ENCODE measurements at regions not wholly inside any gene's neighbourhood (a gene's known extent, or its start where the extent isn't known, plus 50 kb on each side); places are given as distances from the start of the nearest gene placed in this dataset.

DNA sequence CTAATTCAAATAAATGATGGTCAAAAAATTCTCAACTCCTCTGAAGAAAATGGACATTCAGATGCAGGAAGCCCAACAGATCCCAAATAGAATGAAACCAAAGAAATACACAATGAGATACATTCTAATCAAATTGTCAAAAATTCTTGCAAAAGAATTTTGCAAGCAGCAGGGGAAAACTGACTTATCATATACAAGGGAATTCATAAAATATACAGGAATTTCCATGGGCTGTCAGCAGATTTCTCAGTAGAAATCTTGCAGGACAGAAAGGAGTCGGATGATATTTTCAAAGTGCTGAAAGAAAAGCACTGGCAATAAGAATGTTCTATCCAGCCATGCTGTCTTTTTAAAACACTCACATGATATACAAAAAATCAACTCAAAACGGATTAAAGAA lies 194.6 kb upstream of the ZC3H12C start:
- TF ChIP-seq TAF1 (IDR thresholded peaks at IDR 0.05; ENCODE audit: low read depth, low read length), result no peak
- no peak for TF ChIP-seq PAX5 (IDR thresholded peaks at IDR 0.05; ENCODE audit: insufficient read depth, low read length, severe bottlenecking)
- no peak for TF ChIP-seq POLR2A (IDR thresholded peaks at IDR 0.05; ENCODE audit: low read depth, low read length)
- TF ChIP-seq POLR2AphosphoS5 (IDR thresholded peaks at IDR 0.05; ENCODE audit: low read depth, low read length), result no peak
- no peak for TF ChIP-seq POU2F2 (IDR thresholded peaks at IDR 0.05; ENCODE audit: low read depth, low read length)
- no peak for TF ChIP-seq SPI1 (IDR thresholded peaks at IDR 0.05; ENCODE audit: low read depth, low read length)
- no peak for FAIRE-seq
- no peak for DNase-seq (ENCODE audit: insufficient read length, low spot score)

DNA sequence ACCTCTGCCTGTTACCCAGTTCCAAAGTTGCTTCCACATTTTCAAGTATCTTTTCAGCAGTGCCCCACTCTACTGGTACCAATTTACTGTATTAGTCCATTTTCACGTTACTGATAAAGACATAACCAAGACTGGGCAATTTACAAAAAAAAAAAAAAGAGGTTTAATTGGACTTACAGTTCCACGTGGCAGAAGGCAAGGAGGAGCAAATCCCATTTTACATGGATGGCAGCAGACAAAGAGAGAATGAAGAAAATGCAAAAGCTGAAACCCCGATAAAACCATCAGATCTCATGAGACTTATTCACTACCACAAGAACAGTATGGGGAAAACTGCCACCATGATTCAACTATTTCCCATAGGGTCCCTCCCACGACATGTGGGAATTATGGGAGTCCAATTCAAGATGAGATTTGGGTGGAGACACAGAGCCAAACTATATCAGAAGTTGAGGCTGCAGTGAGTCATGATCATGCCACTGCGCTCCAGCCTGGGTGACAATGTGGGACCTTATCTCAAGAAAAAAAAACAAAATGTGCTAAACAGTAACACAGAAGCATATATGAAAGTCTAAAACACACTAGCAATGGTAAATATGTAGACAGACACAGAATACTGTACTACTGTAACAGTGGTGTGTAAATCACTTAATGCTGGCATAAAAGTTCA lies 190.3 kb upstream of the ZC3H12C start:
- DNase-seq (ENCODE audit: insufficient read length, low spot score), result no peak
- TF ChIP-seq SPI1 (IDR thresholded peaks at IDR 0.05; ENCODE audit: low read depth, low read length), result no peak
- no peak for FAIRE-seq

DNA sequence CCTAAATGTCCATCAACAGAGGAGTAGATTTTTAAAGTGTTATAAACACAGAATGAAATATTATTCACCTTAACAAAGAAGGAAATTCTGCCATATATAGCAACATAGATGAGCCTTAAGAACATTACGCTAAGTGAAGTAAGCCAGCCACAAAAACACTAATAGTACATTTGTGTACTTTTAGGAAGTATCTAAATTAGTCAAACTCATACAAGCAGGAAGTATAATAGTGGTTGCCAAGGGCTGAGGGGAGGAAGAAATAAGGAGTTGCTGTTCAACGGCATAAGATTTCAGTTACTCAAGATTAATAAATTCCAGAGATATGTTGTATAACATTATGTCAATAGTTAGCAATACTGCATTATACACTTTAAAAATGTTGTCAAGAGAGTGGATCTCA lies 181.7 kb upstream of the ZC3H12C start:
- no peak for TF ChIP-seq POU2F2 (IDR thresholded peaks at IDR 0.05; ENCODE audit: low read depth, low read length)
- no peak for TF ChIP-seq PAX5 (IDR thresholded peaks at IDR 0.05; ENCODE audit: insufficient read depth, low read length, severe bottlenecking)
- no peak for TF ChIP-seq SPI1 (IDR thresholded peaks at IDR 0.05; ENCODE audit: low read depth, low read length)
- TF ChIP-seq POLR2AphosphoS5 (IDR thresholded peaks at IDR 0.05; ENCODE audit: low read depth, low read length), result no peak
- no peak for TF ChIP-seq TAF1 (IDR thresholded peaks at IDR 0.05; ENCODE audit: low read depth, low read length)
- no peak for TF ChIP-seq POLR2A (IDR thresholded peaks at IDR 0.05; ENCODE audit: low read depth, low read length)
- FAIRE-seq (no peak), DNase-seq (ENCODE audit: insufficient read length, low spot score) (no peak)

DNA sequence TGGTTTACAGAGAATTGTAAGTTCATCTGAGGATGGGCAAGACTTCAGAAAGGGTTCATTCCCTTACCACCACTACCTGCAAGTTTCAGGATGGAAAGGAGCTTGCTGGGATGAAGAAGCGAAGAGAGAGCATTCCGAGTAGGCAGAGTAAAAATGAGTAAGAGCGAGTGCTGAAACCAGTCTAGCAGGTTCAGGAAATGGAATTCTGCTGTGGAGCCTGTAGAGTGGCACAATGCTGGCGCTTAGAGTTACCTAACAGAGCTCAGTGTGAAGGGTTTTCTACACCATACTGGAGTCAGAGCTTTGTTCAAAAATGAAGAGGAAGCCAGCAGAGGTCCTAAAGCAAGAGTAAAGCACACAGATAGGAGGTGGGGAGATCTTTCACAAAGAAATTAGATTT lies 179.2 kb upstream of the ZC3H12C start:
- DNase-seq (ENCODE audit: insufficient read length, low spot score) (no peak), FAIRE-seq (no peak)

DNA sequence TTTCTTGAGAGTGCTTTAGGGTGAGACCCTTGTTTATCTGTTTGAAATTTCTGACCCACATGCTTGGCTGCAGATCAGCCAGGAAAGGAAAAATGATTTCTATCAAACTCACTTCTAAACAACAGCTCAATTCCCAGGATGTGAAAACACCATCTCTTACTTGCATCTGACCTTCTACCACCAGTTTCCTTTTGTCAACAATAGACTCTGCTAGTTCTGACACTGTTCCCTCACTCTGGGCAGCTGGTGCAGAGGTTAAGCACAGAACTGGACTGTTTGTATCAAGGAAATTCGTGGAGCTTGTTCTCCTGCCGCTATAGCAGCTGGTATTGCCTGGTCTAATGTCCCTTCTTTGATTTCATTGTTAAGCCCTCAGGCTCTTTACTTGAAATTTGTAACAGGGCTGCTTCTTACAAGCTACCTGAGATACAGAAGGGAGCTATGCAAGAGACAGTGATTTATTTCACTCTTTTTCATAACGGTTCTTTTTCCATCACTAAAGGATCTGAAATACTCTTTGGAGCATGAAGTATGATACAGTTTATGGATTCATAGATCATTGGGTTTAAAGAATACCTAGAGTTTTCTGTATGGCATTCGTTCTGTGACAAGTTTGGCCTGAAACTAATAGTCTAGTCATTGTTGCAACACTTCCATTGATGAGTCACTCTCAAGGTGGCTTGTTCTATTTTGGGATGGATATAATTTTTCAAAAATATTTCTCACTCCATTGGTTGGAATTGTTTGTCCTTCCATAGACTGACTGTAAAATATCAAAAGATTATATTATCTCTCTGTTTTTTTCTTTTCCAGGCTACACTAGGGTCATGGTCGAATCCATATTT lies 178.2 kb upstream of the ZC3H12C start:
- DNase-seq (ENCODE audit: insufficient read length, low spot score) (no peak), FAIRE-seq (no peak)
- TF ChIP-seq TAF1 (IDR thresholded peaks at IDR 0.05; ENCODE audit: low read depth, low read length) (no peak), PAX5 (IDR thresholded peaks at IDR 0.05; ENCODE audit: insufficient read depth, low read length, severe bottlenecking) (no peak), POU2F2 (IDR thresholded peaks at IDR 0.05; ENCODE audit: low read depth, low read length) (no peak), SPI1 (IDR thresholded peaks at IDR 0.05; ENCODE audit: low read depth, low read length) (no peak), POLR2AphosphoS5 (IDR thresholded peaks at IDR 0.05; ENCODE audit: low read depth, low read length) (no peak), POLR2A (IDR thresholded peaks at IDR 0.05; ENCODE audit: low read depth, low read length) (no peak)

More for the DNA sequence above, 179.2 kb upstream of the ZC3H12C start:
- TF ChIP-seq TAF1 (IDR thresholded peaks at IDR 0.05; ENCODE audit: low read depth, low read length) (no peak), POLR2AphosphoS5 (IDR thresholded peaks at IDR 0.05; ENCODE audit: low read depth, low read length) (no peak), POU2F2 (IDR thresholded peaks at IDR 0.05; ENCODE audit: low read depth, low read length) (no peak), PAX5 (IDR thresholded peaks at IDR 0.05; ENCODE audit: insufficient read depth, low read length, severe bottlenecking) (no peak), POLR2A (IDR thresholded peaks at IDR 0.05; ENCODE audit: low read depth, low read length) (no peak), SPI1 (IDR thresholded peaks at IDR 0.05; ENCODE audit: low read depth, low read length) (no peak)

DNA sequence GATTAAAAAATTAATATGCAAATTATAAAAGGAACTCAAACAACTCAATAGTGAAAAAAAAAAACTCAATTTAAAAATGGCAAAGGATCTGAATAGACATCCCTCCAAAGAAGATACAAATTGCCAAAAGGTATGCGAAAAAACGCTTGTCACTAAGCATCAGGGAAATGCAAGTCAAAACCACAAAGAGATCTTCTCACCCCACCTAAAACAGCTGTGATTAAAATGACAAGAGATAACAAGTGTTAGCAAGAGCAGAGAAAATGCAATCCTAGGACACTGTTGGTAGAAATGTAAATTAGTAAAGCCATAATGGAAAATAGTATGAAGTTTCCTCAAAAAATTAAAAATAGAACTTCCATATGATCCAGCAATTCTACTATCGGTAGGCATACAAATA lies 166.3 kb upstream of the ZC3H12C start:
- no peak for TF ChIP-seq SPI1 (IDR thresholded peaks at IDR 0.05; ENCODE audit: low read depth, low read length)
- TF ChIP-seq POLR2AphosphoS5 (IDR thresholded peaks at IDR 0.05; ENCODE audit: low read depth, low read length), result no peak
- TF ChIP-seq POLR2A (IDR thresholded peaks at IDR 0.05; ENCODE audit: low read depth, low read length), result no peak
- no peak for TF ChIP-seq POU2F2 (IDR thresholded peaks at IDR 0.05; ENCODE audit: low read depth, low read length)
- TF ChIP-seq PAX5 (IDR thresholded peaks at IDR 0.05; ENCODE audit: insufficient read depth, low read length, severe bottlenecking), result no peak
- no peak for TF ChIP-seq TAF1 (IDR thresholded peaks at IDR 0.05; ENCODE audit: low read depth, low read length)
- FAIRE-seq (no peak), DNase-seq (ENCODE audit: insufficient read length, low spot score) (no peak)

DNA sequence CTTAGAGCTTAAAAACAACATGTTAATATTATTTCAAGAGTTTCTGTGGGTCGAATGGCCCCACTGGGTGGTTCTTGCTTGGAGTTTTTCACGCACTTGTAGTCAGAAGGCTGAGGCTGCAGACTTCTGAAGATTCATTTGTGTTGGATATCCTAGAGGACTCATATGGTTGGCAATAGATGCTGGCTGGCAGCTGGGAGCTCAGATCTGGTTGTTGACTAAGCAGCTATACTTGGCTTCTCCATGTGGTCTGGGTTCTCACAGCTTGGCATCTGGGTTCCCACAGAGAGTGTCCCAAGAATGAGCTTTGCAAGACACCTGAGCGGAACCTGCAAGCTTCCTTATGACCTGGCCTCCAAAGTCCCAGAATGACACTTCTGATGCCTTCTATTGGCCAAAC lies 163.9 kb upstream of the ZC3H12C start:
- no peak for TF ChIP-seq POLR2AphosphoS5 (IDR thresholded peaks at IDR 0.05; ENCODE audit: low read depth, low read length)
- TF ChIP-seq TAF1 (IDR thresholded peaks at IDR 0.05; ENCODE audit: low read depth, low read length), result no peak
- no peak for TF ChIP-seq POLR2A (IDR thresholded peaks at IDR 0.05; ENCODE audit: low read depth, low read length)
- no peak for TF ChIP-seq POU2F2 (IDR thresholded peaks at IDR 0.05; ENCODE audit: low read depth, low read length)
- TF ChIP-seq PAX5 (IDR thresholded peaks at IDR 0.05; ENCODE audit: insufficient read depth, low read length, severe bottlenecking), result no peak
- TF ChIP-seq SPI1 (IDR thresholded peaks at IDR 0.05; ENCODE audit: low read depth, low read length), result no peak
- DNase-seq (ENCODE audit: insufficient read length, low spot score) (no peak), FAIRE-seq (no peak)

DNA sequence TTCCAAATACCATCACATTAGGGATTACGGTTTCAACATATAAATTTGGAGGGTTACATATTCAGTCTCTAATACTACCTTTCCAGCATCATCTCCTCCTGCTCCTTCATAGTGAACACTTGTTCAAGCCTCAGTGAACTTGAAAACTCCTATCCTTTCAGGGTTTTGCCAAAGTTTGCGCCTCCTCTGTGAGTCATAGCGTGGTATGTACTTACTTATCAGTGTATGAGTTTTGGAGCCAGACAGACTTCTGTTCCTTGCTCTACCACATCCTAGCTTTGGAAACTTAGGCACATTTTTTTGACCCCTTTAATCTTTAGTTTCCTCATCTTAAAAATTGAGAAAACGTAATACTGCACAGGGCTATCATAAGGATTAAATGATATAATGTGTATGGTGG lies 160.1 kb upstream of the ZC3H12C start:
- DNase-seq (ENCODE audit: insufficient read length, low spot score) (no peak), FAIRE-seq (no peak)
- TF ChIP-seq POLR2A (IDR thresholded peaks at IDR 0.05; ENCODE audit: low read depth, low read length) (no peak), SPI1 (IDR thresholded peaks at IDR 0.05; ENCODE audit: low read depth, low read length) (no peak), TAF1 (IDR thresholded peaks at IDR 0.05; ENCODE audit: low read depth, low read length) (no peak)

DNA sequence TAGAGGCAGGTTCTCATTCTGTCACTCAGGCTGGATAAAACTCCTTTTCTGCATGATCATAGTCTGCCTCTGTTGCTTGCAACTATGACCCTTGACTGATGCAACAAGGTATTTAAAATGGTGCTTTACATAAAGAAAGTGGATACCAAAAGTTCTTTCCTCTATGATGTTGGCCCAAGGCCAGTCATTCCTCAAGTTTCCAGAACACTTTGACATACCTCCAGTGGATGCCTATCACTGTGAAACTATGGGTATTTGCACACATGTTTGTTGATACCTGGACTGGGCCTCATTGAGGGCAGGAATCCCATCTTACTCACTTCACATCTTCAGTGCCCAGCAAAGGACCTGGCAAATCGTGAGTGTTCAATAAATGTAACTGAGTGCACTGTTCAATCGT lies 159.0 kb upstream of the ZC3H12C start:
- no peak for TF ChIP-seq POLR2A (IDR thresholded peaks at IDR 0.05; ENCODE audit: low read depth, low read length)
- TF ChIP-seq TAF1 (IDR thresholded peaks at IDR 0.05; ENCODE audit: low read depth, low read length), result no peak
- TF ChIP-seq POLR2AphosphoS5 (IDR thresholded peaks at IDR 0.05; ENCODE audit: low read depth, low read length), result no peak
- no peak for TF ChIP-seq PAX5 (IDR thresholded peaks at IDR 0.05; ENCODE audit: insufficient read depth, low read length, severe bottlenecking)
- no peak for TF ChIP-seq SPI1 (IDR thresholded peaks at IDR 0.05; ENCODE audit: low read depth, low read length)
- TF ChIP-seq POU2F2 (IDR thresholded peaks at IDR 0.05; ENCODE audit: low read depth, low read length), result no peak
- DNase-seq (ENCODE audit: insufficient read length, low spot score), result no peak
- FAIRE-seq, result peak; percentile 68
